NCI-H146 treated with DMSO at 0.1 percent for 48 hours (cell line): ENCODE measurements at regions not wholly inside any gene's neighbourhood (a gene's known extent, or its start where the extent isn't known, plus 50 kb on each side); places are given as distances from the start of the nearest gene placed in this dataset.

ENCODE experiments used
- DNase-seq: peaks from one replicate; lab custom pipeline; 2025; ENCODE audit not compliant: unreplicated experiment; lab: John Stamatoyannopoulos, UW

DNA sequence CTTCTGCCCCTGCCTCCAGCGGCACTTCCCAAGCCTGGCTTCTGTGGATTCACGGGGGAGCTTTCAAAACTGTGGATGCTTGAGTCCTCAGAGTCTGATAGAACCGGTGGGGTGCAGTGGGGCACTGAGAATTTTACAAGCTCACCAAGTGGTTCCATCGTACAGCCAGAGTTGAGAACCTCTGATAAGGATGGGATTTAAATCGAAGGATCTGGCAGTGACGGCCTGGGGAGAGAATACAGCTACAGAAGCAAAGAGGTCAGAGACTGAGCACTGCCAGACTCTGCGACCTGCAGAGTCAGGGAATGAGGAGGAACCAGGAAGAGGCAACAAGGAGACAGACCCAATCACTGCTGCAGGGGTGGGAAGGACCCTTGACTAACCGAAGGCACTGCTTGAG is 124.6 kb upstream of the BOD1 start:
- DNase-seq = no peak

DNA sequence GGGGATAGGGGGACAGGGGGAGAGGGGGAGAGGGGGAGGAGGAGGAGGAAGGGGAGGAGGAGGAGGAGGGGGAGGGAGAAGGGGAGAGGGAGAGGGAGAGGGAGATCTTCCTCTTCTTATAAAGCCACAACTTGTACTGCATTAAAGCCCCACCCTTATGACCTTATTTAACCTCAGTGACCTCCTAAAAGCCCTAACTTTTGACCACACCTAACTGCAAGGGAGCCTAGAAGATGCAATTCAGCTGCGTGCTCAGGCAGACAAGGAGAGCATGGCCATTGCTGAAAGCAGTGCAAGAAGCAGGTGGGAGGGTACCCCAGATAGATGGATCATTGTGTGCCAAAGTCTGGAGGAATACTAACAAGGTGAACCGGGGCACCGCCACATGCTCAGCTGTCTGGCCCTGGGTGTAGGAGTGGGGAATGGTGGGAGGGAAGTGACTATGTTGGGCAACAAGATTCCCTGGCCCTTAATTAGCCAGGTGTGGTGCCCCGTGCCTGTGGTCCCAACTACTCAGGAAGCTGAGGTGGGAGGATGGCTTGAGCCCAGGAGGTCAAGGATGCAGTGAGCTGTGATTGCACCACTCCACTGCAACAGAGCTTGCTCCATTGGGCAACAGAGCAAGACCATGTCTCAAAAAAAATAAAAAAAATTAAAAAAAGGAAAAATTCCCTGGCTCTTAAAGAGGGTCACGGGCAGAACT is 125.4 kb upstream of the BOD1 start:
- DNase-seq = no peak

DNA sequence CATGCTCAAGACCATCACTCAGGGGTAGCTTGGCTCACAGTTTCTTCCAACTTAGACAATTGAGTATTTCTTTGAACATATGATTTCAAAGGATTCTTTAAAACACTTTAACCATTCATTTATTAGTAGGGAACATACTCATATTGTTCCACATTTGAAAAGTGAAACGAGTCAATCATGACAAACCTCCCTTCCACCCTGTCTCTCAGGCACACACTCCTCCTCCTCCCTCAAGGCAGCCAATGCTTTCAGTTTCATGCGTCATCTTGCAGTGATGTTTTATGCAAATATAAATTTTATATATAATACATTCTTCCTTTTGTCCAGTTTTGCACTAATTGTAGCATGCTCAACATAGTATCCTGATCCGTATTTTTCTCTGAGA is 126.0 kb upstream of the BOD1 start:
- no peak for DNase-seq

DNA sequence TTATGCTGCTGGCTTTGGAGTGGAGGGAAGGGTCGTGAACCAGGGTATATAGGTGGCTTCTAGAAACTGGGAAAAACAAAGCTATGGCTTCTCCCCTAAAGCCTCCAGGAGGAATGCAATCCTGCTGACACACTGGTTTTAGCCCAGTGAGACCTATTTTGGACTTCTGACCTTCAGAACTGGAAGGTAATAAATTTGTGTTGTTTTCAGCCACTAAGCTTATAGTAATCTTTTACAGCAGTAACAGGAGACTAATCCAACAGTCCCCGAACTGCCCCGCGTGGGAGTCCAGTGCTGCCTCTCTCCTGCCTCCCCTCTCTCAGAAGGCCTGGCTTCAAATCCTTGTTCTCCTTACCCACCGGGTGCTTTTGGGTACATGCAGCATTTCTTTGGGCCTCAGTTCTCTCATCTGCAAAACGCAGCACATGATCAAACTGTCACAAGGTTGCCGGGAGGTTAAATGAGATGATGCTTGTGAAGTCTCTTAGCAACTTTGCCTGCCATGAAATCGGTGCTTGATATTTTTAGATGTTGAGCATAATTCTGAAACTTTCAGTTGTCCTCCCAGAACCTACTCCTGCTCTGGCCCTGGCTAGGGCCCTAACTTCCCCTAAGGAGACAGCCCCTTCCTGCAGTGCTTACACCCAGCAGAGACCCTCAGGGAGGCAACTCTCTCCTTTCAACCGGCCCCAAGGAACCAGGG is 127.3 kb upstream of the BOD1 start:
- DNase-seq = no peak

DNA sequence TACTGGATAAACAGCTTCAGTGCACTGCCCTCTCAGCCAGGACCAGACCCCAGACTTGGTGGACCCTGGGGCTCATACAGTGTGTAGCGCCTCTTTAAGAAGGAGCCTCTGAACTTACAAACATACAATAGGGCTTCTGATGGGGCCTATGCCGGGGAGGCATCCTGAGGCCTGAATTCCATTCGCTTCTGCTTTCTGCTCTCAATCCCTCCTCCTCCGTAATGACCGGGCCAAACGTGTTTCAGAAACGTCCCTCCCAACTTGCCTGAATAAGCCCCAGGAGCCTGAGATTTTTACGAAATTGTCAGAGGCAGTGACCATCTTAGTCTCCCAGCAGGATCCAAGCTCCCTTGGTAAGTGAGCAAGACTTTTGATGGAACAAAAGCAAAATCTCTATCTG is 128.1 kb upstream of the BOD1 start:
- no peak for DNase-seq

DNA sequence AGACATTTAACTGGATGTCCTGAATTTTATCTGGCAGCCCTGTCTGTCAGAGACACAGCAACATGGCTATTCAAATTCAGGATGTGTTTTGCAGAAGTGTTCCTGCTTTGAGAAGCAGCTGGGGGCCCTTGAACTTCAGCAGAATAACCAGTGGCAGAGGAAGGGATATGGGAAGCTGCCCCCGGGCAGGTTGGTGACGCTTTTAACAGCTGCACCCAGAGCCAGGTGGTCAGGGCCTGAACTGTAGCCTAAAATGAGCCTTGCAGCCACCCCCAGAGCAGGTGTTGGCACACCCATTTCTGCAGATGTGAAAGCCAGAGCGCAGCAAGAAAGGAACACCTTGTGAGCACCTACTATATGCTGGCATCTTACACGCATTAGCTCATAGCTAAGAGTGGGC is 128.7 kb upstream of the BOD1 start:
- DNase-seq = peak; percentile 41

DNA sequence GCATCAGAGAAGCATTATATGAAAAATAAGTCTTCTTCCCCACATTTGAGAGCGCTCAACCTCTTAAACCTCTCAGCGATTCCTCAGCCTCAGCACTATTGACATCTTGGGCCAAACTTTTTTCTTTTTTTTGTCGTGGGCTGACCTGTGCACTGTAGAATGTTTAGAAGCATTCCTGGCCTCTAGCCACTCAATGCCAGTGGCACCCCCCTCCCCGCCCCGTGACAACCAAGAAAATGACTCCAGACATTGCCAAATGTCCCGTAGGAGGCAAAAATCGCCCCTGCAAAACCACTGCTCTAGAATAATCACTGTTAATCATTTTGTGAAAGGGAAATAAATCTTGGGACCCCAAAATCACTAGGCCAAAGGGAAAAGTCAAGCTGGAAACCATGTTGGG is 129.1 kb upstream of the BOD1 start:
- DNase-seq = no peak

DNA sequence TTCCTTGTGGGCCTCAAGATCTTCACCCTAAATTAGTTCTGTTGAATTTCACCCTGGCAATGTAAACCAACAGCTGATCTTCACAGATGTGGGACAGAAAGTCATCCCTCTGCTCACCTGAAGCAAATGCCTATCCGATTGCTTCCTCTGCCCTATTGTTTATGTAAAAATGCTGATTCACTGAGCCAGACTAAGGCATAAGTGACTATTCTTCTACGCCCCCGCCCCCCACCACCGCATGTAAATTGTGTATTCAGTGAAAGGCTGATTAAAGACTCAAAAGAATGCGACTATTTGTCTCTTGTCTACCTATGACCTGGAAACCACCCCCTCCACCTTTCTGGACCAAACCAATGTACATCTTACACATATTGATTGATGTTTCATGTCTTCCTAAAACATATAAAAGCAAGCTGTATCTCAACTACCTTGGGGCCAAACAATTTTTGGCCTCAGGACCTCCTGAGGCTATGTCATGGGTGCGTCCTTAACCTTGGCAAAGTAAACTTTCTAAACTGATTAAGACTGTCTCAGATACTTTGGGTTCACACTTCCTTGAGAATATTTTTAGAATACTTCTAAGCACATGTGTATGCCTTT is 129.7 kb upstream of the BOD1 start:
- DNase-seq = no peak

DNA sequence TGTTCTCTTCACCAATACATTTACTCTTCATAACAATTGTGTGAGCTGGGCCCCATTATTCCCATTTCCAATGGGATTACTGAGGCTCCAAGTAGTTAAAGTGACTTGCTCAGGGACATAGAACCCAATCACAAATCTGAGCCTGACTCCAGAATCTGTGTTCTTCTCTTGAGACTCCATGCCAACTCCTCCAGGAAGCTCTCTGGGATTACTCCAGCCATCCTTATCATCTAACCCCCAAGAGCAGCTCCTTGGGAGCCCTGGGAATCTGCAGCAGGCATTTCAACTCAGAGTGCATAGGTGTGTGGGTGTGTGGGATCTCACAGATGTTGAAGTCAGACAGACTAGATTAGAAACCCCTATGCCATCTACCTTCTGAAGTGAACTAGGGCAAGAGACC is 131.4 kb upstream of the BOD1 start:
- no peak for DNase-seq

DNA sequence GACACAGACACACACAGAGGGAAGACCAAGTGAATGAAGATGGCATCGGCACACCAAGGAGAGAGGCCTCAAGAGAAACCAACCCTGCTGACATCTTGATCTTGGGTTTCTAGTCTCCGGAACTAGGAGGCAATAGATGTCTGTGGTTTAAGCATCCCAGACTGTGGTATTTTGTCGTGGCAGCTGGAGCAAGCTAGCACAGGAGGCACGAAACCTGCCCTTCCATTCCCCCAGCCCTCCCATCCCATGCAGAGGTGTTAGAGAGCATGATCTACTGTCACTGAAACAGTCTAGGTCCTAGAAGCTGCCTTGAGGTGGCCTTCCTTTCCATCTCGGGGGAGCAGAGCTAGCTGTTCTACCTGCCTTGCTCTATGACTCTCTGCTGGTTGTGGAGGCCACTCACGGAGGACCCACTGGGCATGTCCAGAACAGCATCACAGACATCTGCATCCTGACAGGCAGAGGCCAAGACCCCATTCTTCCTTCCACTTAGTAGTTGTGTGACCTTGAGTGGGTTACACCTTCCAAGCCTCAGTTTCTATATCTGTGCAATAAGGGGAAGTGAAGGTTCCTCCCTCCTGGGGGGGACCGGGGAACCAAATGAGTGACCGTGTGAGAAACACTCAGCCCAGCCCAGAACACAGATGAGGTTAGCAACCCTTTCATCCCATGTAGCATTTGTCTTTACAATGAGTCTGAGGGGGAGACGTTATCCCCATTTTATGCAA is 134.3 kb upstream of the BOD1 start:
- no peak for DNase-seq

DNA sequence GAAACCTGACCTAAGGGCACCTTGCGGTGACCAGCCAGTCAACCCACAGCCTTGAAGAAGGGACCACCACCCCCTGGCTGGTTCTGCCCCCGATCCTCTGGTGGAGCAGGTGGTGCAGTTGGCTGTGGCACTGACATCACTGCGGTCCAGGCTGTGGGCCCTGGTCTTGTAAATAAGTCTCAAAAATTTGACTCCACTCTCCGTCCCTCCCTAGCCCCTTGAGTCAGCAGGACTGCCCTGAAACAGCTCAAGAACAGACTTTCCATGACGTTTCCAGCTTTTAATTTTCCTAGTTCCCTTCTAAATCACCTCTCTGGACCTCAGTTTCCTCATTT is 134.8 kb upstream of the BOD1 start:
- no peak for DNase-seq

DNA sequence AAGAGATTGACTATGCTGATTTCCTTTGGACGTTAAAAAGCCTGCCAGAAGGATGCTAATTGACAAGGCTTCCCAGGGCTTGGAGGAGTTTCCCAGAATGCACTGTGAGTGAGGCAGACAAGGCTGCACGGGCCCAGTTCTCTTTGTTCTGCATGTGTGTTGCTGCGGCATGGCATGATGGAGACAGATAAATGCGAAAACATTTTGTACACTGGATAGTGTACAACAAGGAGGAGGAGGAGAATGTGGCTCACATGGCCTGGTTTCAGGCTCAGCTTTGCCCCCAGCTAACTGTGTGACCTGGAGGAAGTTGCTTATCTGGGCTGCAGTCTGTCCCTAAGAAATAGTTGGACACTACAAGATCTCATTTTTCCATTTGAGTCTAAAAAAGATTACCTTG is 135.5 kb upstream of the CPEB4 start:
- DNase-seq = no peak

DNA sequence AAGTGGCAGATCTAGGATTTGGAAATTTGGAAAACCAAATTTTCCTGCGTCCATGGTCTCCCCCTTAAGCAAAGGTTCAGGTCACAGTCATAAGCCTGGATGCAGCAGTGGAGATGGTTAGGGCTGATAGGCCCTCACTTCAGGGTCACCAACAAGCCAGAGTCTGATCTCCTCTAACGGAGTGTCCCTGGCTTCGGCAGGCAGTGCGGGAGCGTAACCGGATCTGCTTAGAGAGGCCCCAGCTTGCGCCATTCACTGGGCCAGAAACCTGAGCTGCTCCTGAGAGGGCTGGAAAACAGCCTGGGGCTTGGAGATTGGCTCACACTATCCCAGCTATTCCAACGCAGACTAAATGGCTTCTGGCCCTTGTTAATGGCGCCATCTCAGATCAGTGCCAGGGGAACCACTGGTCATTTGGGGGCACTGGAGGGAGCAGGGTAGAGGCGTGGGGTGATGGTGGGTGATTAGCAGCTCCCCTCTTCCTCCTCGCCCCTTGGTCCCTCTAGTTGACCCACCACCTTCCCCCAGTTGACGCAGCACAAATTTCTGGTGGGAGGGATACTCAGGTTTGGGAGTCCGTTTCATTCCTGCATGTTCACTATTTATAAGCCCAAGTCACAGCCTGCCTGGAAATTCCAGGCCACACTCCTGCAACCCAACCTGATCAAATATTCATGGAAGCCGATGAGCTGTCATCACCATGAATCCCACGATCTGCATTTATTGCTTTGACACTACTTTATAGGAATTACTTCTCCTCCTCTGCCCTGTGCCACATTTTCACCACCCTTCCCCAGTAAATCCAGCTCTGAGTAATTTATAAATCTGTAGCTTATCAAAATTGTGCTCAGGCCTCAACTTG is 134.6 kb upstream of the CPEB4 start:
- DNase-seq = peak; percentile 38

DNA sequence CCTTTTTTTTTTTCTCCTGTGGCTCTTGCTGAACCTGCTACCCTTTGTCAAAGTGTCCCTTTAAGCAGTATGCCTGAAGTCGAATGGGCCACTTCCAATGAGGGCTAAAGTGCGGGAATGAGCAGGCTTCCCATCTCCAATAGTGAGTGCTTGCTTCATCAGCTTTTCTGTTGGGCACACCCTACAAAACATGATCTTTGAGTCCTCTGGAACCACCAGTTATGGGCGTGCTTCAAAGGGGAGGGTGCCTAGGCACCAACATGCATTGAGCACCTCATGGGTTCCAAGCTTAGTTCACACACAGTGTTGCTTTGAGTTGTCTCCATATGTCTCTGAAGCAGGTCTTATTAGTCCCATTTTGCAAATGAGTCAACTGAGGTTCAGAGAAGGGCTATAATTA is 132.8 kb upstream of the CPEB4 start:
- no peak for DNase-seq

DNA sequence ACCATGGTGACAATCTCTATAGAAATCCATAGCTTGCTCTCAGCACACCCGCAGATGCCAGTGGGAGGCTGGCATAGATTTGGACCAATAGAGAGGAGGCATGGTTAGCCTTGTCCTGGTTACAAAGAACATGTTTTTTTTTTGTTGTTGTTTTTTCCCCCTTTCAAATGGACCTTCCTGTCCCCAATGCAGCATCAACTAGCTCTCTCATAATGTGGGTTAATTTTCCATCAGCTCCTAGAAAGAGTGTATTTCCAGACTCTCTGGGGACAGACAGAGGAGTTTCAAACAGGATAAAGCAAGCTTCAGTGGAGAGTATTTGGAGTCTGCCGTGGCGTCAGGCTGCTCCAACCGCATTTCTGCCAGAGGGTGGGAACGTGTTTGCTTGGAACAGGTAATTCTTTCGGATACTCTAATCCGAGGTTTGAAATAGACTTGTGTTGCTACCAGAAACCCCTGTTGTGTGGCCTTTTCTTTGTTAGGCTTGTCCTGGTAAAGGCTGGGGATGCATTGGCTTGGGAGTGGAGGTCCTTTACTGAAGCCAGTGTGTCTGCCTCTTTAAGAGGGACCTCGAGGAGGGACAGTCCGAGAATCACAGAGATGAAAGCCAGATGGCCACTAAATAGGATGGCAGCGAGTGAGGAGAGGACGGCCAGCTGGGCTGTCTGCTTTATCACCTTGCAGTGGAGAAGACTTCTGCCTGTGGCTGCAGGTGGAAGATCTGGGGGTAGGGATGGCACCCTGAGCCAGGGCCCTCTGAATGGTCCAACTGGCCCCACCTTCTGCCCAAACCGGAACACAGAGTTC is 130.5 kb upstream of the CPEB4 start:
- no peak for DNase-seq

DNA sequence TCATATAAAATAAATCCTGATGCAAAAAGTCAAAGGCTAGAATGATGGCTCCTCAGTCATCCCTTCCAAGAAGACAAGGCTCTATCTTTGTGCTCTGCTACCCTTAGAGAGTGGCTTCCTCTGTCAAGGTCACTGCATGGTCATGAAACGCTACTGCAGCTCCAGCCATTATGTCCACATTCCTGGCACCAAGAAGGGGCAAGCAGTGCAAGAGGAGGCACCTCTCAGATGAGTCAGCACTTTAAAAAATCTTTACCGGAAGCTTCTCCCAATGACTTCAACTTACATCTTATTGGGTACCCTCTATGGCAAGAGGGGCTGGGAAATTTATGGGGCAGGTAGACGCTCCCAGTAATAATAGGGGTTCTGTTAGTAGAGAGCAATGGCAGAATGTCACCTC is 129.5 kb upstream of the CPEB4 start:
- no peak for DNase-seq

DNA sequence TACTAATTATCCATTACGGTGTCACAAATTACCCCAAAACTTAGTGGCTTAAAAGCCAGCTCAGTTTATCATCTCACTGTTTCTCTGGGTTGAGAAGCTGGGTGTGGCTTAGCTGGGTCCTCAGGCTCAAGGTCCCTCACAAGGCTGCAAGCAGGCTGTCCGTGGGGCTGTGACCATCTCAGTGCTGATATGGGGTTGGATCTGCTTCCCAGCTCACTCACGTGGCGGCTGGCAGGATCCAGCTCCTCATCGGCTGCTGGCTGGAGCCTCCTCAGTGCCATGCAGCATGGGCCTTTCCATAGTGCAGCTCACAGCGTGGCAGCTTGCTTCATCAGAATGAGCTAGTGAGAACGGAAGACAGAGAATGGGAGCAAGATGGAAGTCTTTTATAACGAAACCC is 128.5 kb upstream of the CPEB4 start:
- DNase-seq = no peak

DNA sequence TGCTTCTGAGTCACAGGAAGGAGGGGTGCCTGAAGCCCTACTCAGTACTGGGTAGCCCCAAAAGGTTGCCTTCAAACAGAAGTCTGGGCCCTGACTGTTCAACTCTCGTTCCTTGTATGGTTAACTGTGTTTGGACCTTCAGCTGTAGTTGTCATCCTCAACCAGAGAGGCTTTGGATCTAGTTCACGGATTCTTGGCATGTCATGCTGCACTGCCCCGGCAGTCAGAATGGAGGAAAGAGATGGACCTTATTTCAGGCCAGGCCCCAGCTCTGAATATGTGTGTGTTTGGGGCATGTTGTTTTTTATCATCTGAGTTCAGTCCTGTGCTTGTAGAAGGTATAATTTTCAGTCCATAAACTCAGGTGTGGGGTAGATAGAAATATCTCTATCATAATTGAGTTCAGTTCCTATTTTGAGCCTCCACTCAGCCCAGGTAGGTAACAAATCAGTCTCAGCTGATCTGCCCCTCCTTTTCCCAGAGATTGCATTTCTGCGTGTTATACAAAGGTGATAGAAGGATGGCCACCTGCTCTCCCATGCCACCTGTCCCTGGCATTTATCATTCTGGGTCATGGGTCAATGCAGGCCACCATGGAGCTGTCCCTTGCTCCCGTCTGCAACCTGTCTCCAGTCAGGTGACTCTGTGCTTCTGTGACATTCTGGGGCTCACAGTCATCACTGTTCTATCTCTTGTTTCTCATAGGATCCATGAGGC is 127.5 kb upstream of the CPEB4 start:
- DNase-seq = no peak

DNA sequence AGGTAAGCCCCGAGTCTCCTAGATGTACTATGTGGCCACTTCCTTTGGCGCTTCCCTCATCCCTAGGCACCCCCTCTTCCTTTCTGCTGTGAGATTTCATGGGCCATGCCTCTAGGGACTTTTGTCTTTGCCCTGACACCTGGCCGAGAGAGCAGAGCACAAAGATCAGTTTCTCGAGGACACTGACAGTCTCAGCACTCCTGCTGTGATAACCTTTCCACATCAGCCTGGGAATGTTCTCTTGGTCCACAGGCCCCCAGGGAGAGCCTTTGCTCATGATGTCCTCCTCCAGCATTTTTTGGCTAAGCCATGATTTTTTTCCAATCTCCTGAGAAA is 127.0 kb upstream of the CPEB4 start:
- DNase-seq = no peak

DNA sequence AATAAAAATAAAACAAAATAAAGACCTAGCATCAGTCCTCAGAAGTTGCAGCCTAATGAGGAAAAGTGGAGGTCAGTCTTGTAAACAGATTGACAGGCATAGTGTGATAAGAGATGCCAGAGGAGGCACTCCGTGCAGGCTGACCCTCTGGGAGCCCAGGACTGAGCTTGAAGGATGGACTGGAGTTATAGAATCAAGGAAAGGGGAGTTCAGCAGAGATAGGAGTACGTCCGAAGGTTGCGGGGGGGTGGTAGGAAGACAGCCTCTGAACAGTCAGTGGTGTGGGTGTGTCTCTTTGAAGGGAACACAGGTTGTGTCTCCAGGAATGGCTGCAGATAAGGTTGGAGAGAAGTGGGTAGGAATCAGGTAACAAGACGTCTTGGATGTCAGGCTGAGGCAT is 126.1 kb upstream of the CPEB4 start:
- no peak for DNase-seq
